ENCODE measurements at regions not wholly inside any gene's neighbourhood (a gene's known extent, or its start where the extent isn't known, plus 50 kb on each side); places are given as distances from the start of the nearest gene placed in this dataset.

GRCh38 chr2:239475161-239476028 lies 74.6 kb upstream of the HDAC4 start:
- DNase-seq: no peak

- DNase-seq: peak; percentile 57
These were observed 72.5 kb upstream of the HDAC4 start for GRCh38 chr2:239473211-239473805.

GRCh38 chr2:239472235-239472775 lies 71.5 kb upstream of the HDAC4 start:
- peak; percentile 16 for DNase-seq

GRCh38 chr2:239471011-239471792 lies 70.4 kb upstream of the HDAC4 start:
- DNase-seq: peak; percentile 36

GRCh38 chr2:239470151-239470900 lies 69.5 kb upstream of the HDAC4 start:
- peak; percentile 31 for DNase-seq

- peak; percentile 31 for DNase-seq
These were observed 68.5 kb upstream of the HDAC4 start for GRCh38 chr2:239469106-239469960.

GRCh38 chr2:239468491-239469105 lies 67.8 kb upstream of the HDAC4 start:
- peak; percentile 31 for DNase-seq

GRCh38 chr2:239467956-239468490 lies 67.2 kb upstream of the HDAC4 start:
- DNase-seq: peak; percentile 48

- DNase-seq: peak; percentile 44
These were observed 66.6 kb upstream of the HDAC4 start for GRCh38 chr2:239467281-239467955.

GRCh38 chr2:239466755-239467271 lies 66.0 kb upstream of the HDAC4 start:
- peak; percentile 61 for DNase-seq

- peak; percentile 10 for DNase-seq
These were observed 65.4 kb upstream of the HDAC4 start for GRCh38 chr2:239466061-239466754.

- peak; percentile 57 for DNase-seq
These were observed 64.5 kb upstream of the HDAC4 start for GRCh38 chr2:239465017-239466001.

GRCh38 chr2:239464166-239465016 lies 63.6 kb upstream of the HDAC4 start:
- peak; percentile 58 for DNase-seq

GRCh38 chr2:239463541-239464165 lies 62.8 kb upstream of the HDAC4 start:
- peak; percentile 28 for DNase-seq

- DNase-seq: peak; percentile 55
These were observed 62.1 kb upstream of the HDAC4 start for GRCh38 chr2:239462671-239463506.

- DNase-seq: no peak
These were observed 61.3 kb upstream of the HDAC4 start for GRCh38 chr2:239462191-239462515.

All from activated effector memory CD4-positive, alpha-beta T cell treated with anti-CD3 and anti-CD28 coated beads, Interleukin-2, amount 50 U/mL, for 16 hours (primary cell).